HG03457 (cell line): ENCODE measurements at regions not wholly inside any gene's neighbourhood (a gene's known extent, or its start where the extent isn't known, plus 50 kb on each side); places are given as distances from the start of the nearest gene placed in this dataset.
"Not testable (repeated sequence)": the region's sequence is repeated elsewhere in the genome, so short reads cannot be mapped to it uniquely, and the experiment has no call there.

Experiments
- ATAC-seq: cut with Tn5 transposase; IDR thresholded peaks from one replicate; pipeline ENCODE4 v1.9.1; 2021; ENCODE audit warnings: moderate number of reproducible peaks; ENCODE audit not compliant: unreplicated experiment

DNA sequence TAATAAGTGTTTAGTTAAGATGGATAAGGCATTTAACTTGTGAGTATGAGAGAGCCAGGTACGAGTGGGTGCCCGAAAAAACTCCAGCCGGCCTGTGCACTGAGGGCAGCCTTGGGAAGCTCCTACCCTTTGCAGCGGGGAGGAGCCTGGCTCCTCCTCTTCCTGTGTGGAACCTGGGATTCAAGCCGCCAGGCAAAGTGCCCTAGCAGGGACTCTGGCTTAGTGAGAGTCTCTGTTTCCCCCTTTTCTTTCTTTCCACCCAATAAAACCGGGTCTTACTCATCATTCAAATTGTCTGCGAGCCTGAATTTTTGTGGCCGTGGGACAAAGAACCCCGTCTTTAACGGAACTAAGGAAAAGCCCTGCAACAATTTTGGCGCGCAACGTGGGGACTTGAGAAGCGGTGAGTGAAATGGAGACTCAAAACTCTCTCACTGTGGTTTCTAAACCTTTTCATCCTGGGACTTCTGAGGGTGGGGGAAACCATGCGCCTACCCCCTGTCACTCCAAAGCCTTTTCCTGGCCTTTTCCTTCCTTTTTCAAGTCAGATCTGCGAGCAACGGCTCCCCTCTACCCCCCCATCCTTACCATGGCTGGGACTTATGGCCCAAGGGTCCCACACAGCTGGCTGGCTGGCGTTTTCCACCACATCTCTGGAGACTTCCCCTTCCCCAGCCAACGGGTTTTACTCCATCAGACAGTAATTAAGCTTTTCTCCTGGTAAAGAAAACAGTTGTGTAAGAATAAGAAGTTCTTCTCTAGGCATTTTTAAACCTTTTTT, 535.7 kb upstream of the ACO1 start:
- ATAC-seq = no peak

DNA sequence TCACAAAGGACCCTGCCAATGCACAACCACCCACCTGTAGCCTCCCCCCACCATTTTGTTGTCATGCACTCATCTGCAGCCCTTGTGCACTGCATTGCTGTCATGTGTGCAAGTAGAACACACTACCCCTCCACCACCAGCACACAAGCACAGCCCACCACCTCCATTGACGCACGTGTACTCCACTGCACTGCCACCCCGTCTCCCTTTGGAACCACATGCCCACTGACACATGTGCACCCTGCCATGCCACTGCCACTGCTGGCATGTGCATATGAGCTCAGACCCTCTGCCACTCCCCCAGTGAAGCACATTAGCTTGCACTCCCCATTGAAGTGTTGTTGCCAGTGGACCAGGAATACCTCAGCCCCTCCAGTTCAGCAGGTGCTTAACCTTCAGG, 530.3 kb upstream of the ACO1 start:
- ATAC-seq = no peak

DNA sequence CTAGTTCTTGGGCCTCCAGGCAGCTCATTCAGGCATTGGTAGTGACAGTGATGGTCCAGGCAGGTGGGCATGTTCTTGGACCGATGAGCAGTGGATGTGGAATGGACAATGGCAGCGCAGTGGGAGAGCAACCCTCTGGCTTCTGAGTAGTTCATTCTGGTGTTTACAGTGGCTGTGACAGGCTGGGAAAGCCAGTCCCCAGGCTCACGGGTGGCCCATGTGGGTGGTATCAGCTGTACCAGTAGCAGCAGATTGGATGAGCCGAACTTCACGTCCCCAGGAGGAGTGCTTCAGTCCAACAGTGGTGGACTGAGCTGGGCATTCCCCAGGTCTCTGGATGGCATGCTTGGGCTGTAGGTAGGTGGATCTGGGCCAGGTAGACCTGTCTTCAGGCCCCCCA, 515.6 kb upstream of the ACO1 start:
- no peak for ATAC-seq

DNA sequence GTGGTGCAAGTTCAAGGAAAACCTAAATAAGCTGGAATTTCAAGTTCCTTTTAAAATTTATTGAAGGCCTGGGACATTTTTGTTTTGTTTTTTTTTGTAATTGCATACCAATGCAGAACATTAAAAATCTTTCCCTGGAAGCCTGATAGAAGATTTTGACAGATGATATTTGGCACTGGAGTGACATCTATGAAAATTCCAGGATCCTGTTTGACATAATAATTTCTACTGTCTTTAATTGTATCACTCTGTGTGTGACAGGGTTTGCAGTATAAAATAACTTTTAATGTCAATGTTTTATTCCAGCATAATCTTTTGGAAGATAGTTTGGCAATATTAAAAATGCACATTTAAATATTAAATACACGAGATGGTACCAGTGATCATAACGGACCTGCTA, 514.2 kb upstream of the ACO1 start:
- ATAC-seq = no peak

DNA sequence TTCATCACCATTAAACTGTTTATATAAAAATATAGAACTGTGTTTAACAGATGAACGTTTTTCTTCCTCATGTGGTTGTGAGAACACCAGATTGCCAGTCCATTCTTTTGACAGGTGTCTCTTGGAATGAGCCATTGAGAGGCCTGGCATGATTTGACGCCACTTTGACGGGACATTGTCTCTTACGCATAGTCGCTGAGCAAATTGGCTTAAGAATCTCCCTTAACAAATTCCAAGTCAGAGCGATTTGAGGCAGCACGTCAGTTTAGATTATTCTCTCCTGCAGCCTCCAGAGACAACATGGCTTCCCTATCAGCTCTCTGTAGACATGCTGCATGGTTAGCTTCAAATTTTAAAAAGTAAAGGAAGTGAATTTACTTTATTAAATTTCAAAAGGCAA, 510.7 kb upstream of the ACO1 start:
- no peak for ATAC-seq

DNA sequence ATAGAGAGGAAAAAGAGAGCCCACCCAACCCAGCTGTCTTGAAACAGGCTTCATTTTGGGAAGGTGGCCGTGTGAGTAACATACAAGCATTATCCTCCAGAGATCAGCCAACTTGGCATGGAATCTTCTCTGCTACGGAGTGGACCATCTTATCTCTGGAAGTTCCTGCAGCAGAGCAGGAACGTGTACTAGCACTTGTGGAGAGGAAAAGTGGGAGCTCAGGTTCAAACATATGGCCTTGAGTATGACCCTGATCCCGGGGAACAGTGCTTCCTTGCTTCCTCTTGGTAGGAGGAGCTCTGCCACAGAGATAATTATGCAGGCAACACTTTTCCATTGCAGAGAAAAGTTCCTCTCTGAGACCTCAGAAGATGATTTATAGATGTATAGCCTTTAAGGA, 490.4 kb upstream of the ACO1 start:
- ATAC-seq = no peak

DNA sequence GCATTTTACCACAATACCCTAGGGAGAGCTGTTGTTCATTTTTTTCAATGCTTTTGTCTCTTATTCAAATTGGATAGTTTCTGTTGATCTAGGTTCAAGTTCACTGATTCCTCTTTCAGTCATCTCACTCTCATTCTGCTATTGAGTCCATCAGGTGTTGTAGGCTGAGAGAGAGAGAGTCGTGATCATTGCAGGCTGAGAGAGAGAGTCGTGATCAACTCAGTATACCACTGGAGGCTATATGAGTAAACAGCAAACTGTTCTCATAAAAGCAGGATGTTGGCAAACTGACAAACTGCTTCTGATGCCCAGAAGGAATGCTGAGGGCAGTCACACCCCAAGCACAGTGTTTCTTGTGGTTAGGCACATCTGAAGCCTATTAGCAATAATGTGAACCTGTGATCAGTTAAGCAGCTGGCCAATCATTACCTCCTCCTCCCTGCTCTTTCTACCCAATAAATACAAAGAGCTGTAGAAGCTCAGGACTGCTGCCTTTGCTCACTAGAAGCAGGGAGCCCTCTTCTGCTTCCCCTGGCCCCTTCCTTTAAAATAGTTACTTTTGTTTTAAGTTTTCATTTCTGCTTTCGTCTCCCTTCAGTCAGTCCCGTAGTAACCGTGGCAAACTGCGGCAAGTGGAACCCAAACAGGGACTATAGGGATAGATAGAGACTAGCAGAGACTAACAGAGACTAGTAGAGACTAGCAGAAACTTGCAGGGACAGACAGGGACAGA, 476.1 kb upstream of the ACO1 start:
- peak; percentile 78 for ATAC-seq

DNA sequence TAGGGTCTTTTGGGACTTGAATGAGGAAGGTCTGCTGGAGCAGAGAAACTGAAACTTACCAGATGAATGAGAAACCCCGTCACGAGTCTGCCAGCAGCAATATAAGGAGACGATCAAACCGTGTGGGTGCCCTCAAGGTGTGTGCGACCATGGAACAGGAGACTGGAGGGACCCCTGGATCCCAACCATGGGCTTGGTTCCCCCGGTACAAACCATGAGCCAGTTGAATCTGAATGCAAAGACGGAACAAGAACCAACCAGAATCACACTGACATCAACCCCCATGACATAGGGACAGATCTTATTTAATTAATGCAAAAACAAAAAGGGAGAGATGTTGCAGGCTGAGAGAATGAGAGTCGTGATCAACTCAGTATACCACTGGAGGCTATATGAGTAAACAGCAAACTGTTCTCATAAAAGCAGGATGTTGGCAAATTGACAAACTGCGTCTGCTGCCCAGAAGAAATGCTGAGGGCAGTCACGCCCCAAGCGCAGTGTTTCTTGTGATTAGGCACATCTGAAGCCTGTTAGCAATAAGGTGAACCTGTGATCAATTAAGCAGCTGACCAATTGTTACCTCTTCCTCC, 475.5 kb upstream of the ACO1 start:
- ATAC-seq = no peak

DNA sequence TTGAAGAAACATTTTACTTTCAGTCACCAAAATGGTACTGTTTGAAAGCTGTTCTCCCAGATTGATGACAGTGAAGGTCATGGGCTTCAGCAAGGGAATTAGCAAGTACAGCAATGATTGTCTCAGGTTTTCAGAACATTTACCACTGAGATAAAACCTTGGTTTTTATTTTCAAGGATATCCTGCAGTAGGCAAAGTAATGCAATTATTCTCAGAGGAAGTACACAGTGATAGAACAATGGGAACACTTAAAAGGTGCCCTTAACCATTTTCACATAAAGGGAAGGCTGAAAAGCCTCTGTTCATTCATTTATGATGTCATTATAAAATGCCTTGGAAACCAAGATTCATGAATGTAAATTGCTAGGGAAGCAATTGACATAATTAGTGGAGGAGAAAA, 471.8 kb upstream of the ACO1 start:
- ATAC-seq = no peak

DNA sequence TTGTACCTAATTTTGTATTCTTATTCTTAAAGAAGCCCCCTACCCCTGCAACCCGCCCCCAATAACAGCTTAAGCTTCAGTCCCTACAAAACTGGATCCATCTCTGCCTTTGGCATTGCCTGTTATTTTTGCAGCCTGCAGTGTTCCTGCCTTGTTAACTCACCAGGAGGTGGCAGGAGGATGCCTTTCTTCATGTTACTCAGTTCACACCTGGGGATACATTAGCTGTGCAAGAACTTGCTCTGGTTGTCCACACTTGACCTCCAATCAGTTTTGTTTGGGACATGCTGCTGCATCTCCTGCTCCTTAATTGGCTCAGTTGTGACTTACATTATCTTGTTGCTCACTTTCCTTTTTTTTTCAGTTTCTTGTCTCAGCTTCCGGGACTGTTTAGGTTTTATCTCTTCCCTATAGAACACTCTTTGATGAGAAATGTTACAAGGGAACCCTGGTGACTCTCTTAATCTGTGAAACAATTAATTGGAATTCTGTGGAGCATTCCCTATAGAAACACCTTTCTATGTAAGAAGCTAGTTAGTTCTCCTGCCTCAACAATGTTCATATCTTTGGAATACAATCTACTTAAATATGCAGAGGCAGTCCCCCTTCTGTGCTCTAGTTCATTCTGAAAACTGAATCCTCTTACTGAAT, 467.7 kb upstream of the ACO1 start:
- ATAC-seq = no peak

DNA sequence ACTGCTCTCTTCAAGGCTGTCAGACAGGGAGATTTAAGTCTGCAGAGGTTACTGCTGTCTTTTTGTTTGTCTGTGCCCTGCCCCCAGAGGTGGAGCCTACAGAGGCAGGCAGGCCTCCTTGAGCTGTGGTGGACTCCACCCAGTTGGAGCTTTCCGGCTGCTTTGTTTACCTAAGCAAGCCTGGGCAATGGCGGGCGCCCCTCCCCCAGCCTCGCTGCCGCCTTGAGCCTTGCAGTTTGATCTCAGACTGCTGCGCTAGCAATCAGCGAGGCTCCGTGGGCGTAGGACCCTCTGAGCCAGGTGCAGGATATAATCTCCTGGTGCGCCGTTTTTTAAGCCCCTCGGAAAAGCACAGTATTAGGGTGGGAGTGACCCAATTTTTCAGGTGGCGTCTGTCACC, 446.7 kb upstream of the ACO1 start:
- not testable (repeated sequence) for ATAC-seq

DNA sequence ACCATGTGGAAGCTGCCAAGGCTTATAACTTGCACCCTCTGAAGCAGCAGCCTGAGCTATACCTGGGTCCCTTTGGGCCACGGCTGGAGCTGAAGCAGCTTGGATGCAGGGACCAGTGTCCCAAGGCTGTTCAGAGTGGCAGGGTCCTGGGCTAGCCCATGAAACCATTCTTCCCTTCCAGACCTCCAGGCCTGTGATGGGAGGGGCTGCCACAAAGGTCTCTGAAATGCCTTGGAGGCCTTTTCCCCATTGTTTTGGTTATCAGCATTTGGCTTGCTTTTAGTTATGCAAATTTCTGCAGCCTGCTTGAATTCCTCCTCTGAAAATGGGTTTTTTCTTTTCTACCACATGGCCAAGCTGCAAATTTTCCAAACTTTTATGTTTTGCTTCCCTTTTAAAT, 433.7 kb upstream of the ACO1 start:
- no peak for ATAC-seq

DNA sequence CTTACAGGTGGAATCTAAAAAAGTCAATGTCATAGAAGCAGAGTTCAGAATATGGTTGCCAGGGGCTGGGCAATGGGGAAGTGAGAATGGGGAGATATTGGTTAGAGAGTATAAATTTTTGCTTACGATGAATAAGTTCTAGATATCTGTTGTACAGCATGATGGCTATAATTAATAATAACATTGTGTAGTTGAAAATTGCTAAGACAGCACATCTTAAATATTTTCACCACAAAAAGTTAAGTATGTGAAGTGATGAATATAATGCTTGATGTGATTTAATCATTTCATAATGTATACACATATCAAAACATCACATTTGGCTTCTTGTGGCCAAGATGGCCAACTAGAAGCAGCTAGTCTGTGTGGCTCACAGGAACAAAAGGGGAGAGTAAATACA, 425.9 kb upstream of the ACO1 start:
- ATAC-seq = no peak

DNA sequence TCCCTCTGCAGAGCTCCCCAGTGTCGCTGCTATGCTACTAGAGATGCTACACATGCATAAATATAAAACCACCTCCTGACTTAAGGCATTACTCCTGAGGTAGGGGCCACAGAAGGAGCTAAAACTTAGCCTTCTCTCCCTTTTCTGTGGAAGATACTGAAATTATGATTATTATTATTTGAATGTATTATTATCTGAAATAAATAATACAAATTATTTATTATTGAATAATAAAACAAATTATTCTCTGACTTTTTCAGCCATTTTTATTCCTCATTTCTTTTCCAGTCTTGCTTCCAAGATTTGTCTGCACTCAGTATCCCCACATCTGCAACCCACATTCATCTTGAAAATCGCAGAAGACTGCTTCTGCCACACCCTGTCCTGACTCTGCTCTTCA, 414.9 kb upstream of the ACO1 start:
- no peak for ATAC-seq

DNA sequence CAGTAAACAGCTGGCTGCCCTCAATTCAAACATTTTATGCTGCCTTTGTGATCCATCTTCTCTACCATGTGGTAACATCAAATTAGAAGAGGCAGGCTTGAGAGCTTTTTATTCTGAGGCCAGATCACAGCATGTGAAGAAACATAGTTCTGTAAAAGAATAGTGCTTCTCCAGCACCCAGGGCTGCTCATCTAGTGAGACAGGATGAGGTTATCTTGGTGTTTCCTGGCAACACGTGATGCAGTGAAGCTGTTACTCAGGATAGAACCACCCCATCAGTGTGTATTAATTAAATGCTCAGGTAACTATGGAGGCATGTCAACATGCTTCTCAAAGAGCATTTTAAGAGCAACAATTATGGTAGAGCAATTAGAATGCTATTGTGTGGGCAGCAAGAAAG, 400.5 kb upstream of the ACO1 start:
- no peak for ATAC-seq

DNA sequence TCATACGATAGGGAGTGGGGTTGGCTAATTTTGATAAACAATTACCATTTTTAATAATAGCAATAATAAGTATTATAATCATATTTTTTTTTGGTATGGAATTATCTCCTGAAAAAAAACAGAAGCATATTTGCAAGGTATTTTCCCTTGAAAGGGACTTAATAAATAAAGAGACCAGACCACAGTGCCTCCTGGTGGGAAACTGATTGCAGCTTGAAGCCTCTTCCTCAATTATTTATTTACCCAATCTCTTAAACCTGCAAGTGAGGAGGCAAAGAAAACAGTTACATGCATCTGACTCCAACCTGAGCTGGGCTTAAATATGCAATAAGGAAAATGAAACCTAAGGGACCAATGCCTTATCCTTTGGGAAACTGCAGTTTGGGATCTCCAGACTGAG, 388.1 kb upstream of the ACO1 start:
- ATAC-seq = no peak

DNA sequence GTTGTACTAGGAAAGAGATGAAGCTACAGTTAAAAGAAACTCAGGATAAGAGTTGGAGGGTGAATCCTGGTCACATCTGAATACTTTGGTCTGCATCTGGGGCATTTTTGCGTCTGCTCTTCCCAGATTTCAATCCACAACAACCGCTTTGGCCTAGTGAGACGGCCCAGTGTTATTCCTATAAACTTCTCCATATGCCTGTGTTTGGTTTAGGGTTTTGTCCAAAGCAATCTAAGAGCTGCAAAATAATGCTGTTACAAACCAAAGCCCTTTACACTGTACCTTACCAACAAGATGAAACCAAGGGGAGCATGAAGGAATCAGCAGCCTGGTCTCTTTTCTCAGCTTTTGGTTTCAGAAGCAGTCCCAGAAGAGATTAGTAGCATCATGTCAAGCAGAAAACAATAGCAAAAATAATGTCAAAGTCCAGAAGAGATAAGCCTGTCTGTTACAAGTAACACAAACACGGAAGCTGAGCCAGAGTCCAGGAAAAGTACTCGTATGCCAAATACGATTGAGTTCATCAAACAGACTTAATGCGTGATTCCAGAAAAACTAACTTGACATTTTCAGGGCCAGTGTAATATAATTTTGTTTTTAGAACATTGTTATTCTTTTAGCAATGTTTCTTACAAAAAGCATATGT, 379.9 kb upstream of the ACO1 start:
- ATAC-seq = no peak

DNA sequence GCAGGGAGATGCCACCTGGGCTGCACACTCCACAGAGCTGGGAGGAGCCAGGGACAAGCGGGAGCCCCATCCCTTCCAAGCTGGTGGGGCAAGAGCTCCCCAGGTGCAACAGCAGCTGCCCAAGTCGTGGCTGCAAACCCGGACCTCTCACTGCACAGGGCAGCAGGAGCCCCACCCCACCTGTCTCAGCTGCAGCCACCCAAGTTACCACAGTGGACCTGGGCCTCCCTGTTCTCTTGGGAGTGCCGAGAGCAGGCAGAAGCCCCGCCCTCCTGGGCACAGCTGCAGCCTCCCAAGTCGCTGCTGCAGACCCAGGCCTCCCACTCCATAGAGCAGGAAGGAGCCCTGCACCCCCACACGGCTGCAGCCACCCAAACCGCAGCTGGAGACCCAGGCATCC, 374.1 kb upstream of the ACO1 start:
- no peak for ATAC-seq

DNA sequence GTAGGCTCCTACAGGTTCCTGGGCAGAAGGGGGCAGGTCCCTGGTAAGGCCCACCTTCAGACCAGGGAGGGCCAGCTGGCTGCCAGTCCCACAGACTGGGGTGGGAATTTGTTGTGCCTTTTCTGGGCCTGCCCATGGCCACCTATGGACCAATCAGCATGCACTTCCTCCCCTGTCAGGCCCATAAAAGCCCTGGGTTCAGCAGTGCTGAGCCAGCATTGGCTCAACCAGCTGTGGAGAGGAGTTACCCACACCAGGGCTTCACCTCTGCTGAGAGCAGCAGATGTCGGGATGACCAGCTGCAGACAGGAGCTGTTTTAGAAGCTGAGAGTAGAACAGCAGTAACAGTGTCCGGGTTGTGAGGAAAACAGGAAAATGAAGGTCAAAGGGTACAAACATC, 373.4 kb upstream of the ACO1 start:
- no peak for ATAC-seq

DNA sequence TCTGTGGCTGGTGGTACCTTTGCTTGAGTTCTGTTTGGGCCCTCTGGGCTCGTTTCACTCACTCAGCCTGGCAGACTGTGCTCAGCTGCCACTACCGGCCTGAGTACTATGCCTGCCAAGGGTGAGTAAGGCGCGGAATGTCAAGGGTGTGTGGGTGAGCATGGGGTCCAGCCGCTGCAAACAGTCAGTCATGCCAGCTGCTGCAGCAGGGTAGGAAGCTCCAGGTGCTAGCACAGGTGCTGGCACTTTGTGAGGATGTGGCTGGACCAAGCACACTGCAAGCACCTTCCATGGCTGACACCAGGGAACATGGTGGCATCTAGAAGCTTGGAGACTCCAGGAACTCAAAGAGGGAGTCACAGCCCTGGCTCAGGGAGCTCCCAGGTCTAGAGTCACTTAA, 368.6 kb upstream of the ACO1 start:
- no peak for ATAC-seq

DNA sequence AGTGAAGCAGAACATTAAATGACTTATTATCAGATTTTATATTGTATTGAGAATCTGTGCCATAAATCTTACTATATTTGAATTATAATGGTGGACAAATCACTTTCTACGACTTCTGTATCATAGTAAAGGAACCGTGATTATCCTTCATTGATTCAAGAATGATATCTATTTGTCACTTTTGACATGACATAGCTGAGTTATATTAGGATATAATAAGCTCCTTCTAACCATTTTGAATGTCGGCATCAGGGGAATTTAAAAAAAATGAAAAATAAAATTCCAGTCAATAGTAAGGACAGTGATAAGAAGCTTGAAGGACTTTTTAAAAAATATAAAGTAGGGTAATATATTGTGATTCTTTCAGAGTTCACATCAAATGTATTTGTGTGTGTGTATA, 338.9 kb upstream of the ACO1 start:
- ATAC-seq = no peak
